ENCODE measurements at regions not wholly inside any gene's neighbourhood (a gene's known extent, or its start where the extent isn't known, plus 50 kb on each side); places are given as distances from the start of the nearest gene placed in this dataset.
"Not testable (repeated sequence)": the region's sequence is repeated elsewhere in the genome, so short reads cannot be mapped to it uniquely, and the experiment has no call there.

DNA sequence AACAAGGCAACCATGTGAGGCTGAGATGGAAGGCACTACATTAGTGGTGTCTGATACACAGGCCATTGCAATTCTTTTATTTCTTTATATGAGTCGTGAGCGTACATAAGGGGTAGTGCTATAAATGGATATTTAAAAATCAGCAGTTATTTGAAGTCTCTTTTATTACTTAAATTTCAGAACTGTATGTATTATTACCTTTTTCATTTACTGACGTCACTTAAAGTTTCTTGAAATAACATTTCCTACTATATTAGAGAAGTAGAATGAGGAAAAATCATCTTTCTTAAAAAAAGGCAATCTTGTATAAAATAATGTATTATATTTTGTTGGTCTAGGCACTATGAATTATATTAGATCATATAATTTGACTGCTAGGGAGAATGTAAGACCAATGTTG is 280.9 kb upstream of the CYLC2 start:
- no peak for FAIRE-seq

DNA sequence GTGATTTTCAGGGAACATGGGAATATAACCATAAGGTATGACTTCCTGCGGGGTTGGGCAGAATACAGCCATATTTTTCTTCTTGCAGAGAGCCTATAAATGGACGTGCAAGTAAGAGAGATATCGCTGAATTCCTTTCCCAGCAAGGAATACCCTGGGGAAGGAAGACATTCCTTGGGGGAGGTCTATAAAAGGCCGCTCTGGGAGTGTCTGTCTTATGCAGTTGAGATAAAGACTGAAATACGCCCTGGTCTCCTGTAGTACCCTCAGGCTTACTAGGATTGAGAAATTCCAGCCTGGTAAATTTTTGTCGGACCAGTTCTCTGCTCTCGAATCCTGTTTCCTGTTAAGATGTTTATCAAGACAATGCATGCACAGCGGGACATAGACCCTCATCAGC is 282.2 kb upstream of the CYLC2 start:
- not testable (repeated sequence) for FAIRE-seq

DNA sequence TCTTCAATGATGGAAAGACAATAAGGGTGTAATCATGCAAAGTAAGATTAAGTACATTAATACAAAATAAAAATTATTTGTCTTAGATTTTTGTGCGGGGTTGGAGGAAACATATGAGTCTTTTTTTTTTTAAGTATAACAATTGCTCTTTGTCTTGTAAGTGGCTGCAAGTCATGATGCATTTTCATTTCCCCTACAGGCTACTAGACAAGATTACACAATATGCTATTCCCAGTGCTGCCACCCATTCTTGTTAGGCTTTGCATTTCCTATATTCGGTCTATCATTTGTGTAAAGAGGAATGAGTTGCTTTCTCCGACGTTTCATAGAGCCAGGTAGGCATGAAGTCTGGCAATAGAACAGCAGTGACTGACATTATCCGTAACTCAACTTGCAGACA is 294.2 kb upstream of the CYLC2 start:
- no peak for FAIRE-seq

DNA sequence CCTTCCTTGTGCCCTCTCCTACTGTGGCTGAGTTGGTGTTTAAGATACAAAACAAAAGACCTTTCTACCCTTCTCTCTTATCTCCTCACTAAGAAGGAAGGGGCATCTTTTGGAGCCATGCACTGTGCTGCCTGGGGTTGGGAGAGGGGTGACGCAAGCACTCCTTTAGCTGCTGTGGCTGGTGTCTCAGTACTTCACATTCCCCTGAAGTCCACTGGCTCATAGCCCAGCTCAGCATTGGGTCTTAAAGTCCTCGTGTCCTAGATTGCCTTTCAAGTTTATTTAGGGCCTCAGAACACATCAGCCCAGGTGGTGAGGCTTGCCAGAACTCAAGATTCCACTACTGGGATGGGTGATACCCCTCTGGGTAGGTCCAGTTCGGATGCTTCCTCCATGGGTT is 325.9 kb upstream of the CYLC2 start:
- no peak for FAIRE-seq

DNA sequence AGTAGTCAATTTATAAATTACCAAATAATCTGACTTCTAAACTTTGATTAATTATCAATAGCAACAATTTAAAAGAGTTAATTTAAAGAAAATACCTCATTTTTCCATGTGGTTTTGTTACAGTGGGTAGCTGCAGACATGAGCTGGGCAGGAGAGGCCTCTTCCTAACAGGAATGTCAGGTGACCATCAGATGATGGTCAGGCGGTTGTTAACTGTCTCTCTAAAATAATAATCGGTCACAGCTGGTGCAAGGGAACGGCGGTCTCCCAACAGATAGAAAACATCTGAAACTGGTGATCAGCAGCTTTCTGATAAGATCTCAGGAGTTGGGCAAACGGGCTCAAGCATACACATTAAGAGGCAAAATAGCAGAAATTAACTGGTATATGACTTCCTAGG is 342.7 kb upstream of the CYLC2 start:
- no peak for FAIRE-seq

DNA sequence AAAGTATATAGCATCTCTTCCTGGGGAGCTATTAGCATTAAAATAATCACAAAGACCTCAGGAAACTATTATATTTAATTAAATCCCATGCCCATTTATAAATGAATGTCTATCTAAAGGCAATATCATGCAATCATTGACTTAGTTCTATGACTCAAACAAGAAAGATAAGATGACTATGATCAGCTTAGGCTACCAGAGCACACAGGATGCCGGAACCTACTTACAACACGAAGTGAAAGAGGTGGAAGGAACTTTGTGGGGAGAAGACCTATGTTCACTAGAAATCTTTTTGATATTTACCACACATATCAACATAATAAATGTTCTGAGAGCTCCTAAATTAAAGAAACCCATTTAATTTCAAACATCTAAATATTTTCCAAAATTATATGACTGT is 344.2 kb upstream of the CYLC2 start:
- FAIRE-seq, result no peak

DNA sequence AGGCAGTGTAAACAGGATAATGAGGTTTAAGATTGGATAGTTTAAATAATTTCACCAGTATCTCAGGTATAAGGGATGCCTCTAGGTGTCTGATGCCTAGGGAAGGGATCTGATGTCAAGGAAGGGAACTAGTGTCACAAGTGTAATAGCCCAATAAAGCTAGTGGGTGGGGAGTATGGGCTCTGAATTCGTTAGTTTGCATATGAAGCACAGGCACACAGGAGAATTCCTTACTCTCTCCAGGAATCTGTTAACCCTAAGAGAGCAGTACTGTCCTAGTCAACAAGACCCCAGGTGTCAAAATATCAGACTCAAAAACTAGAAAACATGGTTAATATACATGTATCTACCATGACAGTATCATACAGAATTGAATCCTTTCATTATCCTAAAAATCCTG is 352.5 kb upstream of the CYLC2 start:
- FAIRE-seq, result no peak

DNA sequence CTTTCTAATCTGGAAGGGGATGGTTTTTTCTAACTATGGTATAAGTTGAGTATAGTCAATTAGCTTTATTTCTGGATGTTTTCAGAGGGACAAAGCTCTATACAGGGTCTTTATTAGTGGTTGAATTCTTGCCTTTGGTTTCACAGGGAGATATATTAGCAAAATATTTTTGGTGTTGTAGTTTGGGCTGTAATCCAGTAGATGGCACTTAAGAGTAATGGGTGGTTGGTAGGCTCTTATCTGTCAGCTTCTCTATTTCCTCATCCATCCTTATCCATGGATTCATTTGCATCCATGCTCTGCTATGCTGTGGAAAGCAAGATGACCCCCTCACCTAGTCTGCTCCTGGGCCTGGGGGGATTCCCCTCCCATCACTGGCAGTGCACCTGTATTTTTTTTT is 363.6 kb upstream of the CYLC2 start:
- no peak for FAIRE-seq

DNA sequence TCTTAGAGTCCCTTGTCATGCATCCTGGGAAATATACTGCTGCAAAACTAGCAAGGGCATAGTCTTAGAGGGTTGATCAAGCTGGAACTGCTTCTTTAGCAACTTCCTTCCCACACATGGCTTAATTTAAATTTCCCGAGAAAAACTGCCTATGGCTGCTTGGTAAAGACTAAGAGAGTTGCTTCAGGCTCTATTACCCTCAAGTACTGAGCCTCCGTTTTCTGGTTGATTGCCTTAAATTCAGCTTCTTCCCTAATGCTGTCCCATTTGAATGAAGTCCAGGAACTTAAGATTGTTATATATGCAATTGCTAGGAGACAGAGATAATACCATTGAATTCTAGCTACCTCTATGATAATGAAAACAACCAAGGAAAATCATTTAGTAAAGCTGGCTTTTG is 385.7 kb upstream of the CYLC2 start:
- no peak for FAIRE-seq

DNA sequence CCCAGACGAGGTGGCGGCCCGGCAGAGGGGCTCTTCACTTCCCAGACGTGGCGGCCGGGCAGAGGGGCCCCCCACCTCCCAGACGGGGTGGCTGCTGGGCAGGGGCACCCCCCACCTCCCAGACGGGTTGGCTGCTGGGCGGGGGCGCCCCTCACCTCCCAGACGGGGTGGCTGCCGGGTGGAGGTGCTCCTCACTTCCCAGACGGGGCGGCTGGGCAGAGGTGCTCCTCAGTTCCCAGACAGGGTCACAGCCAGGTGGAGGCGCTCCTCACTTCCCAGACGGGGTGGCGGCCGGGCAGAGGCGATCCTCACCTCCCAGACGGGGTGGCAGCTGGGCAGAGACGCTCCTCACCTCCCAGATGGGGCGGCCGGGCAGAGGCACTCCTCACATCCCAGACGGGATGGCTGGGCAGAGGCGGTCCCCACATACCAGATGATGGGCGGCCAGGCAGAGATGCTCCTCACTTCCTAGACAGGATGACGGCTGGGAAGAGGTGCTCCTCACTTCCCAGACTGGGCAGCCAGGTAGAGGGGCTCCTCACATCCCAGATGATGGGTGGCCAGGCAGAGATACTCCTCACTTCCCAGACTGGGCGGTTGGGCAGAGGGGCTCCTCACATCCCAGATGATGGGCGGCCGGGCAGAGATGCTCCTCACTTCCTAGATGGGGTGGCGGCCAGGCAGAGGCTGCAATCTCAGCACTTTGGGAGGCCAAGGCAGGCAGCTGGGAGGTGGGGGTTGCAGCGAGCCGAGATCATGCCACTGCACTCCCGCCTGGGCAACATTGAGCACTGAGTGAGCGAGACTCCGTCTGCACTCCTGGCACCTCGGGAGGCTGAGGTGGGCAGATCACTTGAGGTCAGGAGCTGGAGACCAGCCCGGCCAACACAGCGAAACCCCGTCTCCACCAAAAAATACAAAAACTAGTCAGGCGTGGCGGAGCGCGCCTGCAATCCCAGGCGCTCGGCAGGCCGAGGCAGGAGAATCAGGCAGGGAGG is 391.6 kb upstream of the CYLC2 start:
- not testable (repeated sequence) for FAIRE-seq

DNA sequence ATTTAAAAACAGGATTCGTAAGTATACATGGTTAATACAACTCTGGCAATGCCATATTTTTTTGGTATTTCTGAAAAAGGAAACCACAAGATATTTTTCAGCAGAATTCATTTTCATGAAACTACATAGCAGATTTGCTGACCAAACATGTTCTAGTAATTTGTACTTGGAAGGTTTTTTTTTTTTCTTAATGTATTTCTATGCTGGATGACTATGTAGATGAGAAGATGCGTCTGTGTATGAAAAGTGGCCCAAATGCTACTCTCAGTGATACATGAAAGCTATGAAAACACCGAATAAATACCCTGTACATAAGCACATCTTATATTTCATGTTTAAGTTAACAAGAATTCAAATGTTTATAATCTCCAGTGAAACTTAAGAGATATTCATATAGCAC is 400.9 kb upstream of the CYLC2 start:
- no peak for FAIRE-seq

DNA sequence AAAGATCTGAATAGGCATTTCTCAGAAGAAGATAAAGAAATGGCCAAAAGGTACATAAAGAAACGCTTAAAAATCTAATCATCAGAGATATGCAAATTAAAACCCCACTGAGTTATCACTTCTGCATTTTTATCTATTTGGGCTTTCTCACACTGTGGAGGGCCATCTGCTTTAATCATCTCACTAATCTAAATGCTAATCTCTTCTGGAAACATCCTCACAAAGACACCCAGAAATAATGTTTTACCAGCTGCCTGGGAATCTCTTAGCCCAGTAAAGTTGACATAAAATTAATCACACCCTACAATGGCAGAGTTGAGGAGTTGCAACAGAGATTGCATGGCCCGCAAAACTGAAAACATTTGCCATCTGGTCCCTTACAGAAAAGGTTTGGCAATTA is 407.9 kb upstream of the CYLC2 start:
- FAIRE-seq, result no peak

DNA sequence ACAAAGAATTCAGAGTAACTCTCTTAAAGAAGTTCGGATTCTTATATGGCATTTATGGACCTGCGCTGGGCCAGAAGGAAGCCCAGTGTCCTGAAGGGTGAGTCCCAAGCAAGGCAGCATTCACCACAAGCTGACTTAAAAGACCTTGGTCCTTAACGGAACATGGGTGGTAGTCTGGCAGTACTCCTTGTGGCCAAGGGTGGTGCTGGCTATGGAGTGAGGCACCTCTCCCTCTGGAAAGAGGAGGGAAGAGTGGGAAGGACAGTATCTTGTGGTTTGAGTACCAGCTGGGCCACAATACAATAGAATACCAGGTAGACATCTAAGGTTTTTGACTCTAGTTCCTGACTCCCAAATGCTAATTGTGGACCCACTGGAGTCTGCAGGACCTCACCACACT is 425.7 kb upstream of the CYLC2 start:
- FAIRE-seq, result no peak

DNA sequence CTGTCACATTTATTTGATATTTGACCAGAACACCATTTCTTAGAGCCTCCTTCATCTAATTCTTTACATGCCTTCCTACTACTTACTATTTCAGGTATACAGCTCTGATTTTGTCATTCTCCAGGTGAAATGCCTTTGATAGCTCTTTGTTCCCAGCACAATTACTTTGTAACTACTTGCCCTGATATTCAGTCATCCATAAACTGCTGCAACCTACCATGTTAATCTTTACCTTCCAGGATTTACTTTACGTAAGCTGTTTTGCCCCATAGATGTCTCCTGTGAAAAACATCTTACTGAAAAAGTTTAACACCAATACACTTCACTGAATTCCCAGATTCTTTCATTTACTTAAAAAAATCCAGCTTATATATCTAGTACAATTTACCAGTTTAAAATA is 443.8 kb upstream of the CYLC2 start:
- FAIRE-seq, result no peak

DNA sequence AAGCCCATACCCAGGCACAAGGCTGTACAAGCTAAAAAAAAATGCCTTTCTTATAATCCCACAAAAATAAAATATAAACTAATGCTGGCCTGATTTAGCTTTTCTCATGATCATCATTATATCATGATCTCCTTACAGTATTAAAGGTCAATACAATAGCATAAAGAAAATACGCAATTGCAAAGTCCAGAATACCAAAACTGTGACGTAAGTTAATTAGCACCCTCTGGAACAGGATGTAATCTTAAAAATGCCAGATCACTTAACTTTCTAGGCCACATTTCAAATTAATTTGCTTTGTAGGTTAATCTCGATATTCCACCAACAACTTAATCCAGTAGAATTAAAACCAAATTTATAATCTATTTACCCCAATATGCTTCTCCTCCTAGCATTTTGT is 444.2 kb upstream of the CYLC2 start:
- no peak for FAIRE-seq

DNA sequence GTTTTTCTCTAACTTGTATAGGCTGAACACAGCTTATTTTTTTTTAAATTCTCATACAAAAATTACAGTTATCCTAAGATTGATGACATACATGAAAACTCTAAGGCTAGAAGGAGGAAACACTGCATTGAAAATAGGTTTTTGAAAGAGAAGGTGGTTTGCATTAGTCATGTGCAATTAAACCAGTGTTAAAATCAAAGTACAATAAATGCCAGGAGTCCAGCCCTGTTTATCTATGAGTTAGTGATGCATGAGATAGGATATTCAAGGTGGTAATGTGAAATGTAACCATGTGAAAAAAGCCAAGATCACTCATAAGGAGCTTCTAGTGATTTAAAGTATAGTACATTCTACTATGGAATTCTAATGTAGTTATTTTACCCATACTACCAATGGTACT is 444.9 kb upstream of the CYLC2 start:
- no peak for FAIRE-seq

DNA sequence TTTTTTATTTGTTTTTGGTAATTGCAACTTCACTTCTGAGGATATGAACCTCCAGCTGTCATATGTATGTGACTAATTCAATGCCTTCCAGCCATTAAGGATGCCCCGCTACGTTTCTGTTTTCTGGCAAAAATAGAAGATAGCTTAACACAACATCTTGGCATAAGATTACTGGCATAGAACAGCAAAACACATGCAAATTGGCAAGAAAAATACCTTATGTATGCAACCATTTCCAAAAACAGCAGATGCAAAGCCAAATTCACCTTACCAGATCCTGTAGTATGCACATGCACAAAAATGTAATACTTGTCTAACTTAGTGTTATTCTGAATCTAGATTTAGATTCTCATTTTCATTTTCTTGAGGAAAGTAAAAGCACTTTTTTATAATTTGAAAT is 461.1 kb upstream of the CYLC2 start:
- FAIRE-seq, result no peak

DNA sequence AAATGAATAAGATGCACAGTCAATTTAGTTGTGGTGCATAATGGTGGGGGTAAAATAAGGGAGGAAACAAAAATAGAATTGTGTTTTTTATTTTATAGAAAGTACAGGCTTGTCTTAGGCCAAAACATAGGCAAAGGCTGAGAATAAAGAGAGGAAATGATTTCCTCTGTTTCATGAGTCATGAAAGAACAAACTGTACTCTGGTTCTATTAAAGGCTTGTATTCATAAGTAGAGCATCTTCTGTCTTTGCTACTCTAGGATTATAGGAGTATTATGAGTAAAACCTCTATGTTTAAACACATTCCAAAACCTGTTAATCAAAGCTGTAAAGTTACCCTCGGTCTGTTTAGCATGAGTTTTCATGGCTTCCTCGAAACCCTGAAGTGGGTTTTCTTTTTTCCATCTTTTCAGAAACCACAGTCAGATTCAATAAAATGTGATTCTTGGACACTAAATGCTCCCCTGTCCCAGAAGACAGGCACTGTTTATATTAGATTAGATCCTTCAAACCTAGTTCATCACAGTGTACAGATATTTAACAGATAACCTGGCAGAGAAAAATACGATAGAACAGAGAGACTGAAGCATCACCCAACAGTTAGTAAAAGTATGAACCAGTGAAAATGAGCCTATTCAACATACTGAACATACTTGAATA is 473.9 kb upstream of the CYLC2 start:
- no peak for FAIRE-seq

DNA sequence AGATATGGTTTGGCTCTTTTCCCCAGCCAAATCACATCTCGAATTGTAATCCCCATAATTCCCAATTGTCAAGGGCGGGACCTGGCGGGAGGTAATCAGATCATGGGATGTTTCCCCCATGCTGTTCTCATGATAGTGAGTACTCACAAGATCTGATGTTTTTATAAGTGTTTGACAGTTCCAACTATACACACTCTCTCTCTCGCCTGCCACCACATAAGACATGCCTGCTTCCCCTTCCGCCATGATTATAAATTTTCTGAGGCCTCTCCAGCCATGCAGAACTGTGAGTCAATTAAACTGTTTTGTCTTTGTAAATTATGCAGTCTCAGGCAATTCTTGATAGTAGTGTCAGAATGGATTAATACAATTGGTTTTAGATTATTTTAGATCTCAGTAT is 475.7 kb upstream of the CYLC2 start:
- FAIRE-seq, result no peak

DNA sequence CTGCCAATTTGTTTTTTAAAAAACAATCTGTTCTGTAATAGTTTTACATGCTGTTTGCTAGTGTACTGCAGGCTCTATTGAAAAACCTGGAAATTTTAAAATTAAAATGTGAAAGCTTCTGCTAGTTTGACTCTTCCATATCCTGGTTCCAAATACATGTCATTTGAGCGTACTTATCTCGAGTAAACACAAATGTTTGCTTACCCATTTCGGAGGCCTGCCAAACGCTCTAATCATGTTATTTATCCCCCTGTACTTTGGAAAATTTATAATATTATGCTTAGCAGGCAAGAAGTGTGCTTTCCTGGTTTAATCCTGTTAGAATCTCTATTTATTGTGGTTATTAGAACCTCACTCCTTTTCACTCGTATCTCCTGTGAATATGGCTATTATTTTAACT is 476.8 kb upstream of the CYLC2 start:
- FAIRE-seq, result no peak

DNA sequence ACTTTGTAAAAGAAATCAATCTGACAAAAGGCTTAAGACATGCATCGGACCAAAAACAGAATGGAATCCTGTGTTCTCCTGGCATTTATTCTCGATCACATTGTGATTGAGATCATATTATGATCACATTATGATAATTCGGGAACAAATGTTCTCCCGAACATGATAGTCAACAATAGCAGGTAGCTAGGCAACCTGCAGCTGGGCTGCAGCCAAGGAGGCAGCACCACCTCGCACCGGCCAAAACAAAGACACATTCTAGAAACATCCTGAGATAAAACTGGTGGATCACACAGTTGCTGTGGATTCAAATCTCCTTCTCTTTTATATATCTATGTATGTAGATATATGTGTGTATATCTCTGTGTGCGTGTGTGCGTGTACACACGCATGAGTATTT is 480.6 kb upstream of the CYLC2 start:
- FAIRE-seq, result no peak

DNA sequence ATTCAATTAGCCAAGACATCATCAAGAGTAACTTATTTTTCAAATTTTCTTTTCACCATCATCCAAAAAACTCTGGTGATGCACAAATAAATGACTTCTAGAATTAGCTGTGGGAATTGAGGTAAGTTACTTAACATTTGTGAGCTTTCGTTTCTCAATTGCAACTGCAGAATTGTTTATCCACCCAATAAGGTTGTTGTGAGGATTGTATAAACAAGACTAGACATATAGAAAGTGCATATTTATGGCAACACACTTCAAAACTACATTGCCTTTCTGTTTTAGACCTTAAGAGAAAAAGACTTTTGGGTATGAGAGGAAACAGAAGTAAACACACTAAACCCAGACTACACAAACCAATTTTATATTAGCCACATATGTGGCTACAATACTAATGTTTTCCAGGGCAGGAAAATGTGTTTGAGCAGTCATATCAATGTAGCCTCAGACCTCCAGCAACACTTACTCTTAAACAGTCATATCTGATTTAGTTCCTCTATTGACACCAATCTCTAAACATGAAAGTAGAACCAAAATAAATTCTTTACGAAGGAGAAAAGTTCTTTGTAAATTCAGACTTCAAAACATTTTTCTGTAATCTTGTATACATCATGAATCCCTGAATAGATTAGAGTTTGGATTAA is 488.0 kb upstream of the CYLC2 start:
- no peak for FAIRE-seq

DNA sequence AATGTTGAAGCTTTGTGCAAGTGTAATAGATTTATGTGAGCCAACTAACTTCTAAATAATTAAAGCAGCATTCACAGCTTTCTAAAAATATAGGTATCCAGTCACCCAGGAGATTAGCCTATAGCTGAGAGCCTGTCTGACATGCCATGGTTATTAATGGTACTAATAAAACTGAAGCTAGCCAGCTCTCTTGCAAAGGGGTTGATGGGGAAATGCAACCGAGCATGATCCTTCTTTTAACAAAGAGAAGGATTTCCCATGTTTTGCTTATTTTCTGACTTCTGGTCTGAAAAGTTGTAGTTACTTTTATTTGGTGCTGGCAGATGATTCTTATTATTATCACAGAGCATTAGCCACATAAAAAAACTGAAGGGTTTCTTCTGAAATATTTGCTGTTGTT is 488.7 kb upstream of the CYLC2 start:
- FAIRE-seq, result no peak

DNA sequence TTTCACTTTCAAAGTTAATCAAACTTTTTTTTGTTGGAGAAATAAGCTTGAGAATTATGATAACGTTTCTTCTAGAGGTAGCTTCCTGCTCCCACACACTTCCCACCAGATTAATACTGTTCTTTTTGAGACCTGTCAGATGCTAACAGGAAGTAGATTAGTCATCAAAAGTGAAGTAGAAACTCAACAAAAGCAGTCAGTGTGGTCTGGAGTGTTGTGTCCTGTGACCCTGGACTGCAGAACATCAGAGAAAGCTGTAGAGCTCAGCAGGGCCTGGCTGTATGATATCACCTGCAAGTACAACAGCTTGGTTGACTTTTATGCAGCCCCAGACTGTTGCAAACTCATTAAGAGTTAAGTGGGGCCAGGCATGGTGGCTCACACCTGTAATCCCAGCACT is 495.7 kb upstream of the CYLC2 start:
- no peak for FAIRE-seq

Measured in endometrium (tissue), 2 donors.